ENCODE measurements at regions not wholly inside any gene's neighbourhood (a gene's known extent, or its start where the extent isn't known, plus 50 kb on each side); places are given as distances from the start of the nearest gene placed in this dataset.

GRCh38 chr20:25135031-25135430, 53.1 kb upstream of the VSX1 start:
- no peak for DNase-seq

- DNase-seq, result peak; percentile 15
Measured at GRCh38 chr20:25136056-25136455, 54.1 kb upstream of the VSX1 start.

- no peak for DNase-seq
Measured at GRCh38 chr20:25136643-25137559, 55.0 kb upstream of the VSX1 start.

- peak; percentile 45 for DNase-seq
Measured at GRCh38 chr20:25139029-25139705, 56.3 kb upstream of the ENTPD6 start.

- DNase-seq, result no peak
Measured at GRCh38 chr20:25140968-25141367, 54.5 kb upstream of the ENTPD6 start.

- no peak for DNase-seq
Measured at GRCh38 chr20:25142435-25142834, 53.1 kb upstream of the ENTPD6 start.

GRCh38 chr20:25145131-25145530, 50.4 kb upstream of the ENTPD6 start:
- DNase-seq, result no peak

Data from NCI-H82 (cell line).